ENCODE measurements at regions not wholly inside any gene's neighbourhood (a gene's known extent, or its start where the extent isn't known, plus 50 kb on each side); places are given as distances from the start of the nearest gene placed in this dataset.

DNA sequence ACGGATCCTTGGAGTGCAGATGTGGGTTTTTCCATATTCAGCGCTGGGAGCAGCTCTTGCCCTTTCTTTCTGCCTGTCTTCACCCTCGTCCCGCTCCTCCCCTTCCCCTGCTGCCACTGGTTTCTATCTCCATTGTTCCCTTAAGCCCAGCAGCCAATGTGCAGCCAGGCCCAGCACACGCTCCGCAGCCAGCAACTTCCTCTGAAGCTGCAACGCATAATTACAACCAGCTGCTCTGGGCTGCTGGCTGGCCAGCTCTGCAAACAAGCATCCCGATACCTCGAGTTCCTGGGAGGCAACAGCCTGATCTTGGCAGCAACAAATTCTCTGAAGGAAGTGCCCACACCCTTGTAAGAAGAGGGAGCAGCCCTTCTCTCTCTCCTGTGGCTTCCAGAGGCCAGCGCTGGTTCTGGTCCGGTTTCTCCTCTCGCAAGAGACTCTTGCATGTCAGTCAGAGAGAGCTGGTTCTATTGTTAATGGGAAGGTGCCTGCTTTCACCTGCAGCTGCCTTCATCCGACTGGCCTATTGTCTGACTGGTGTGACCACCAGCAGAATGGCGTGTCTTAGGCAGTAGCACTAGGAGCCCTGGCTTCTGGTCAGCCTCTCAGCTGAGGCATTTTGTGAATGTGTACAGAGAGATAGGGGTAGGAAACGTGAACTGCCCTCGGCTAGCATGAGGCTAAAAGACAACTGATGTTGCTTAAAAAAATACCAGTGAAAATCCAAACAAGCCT, 83.8 kb upstream of the MAML3 start:
- POLR2A ChIA-PET, result no interaction called here
- no peak for DNase-seq (ENCODE audit: low read depth, low spot score)
- no TSS peak for BruUV-seq (replicated peaks)

DNA sequence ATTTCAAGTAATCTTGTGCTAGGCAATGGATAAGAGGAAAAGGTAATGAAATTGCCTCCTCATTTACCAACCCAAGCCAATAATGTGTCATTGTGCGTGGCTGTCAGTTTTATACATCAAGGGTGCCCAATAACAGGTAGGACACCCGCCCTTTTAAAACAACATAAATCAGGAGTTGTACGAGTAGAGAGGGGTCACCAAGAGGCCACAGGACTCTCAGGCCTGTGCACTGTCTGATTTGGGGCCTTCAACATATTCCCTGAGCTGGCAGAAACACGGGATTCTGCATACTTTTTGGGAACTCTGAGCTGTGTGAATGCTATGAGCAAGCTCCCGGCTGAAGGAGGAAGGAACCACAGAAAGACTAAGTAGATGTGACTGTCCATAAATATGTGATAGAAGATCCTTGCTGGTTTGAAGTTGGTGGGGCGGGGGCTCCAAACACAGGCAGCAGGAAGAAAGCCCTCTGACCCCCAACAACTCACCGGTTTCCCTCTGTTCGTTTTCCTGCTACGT, 82.7 kb upstream of the MAML3 start:
- DNase-seq (ENCODE audit: low read depth, low spot score), result no peak
- H3K36me3 ChIP-seq (ENCODE audit: control insufficient read depth, insufficient read depth, low read length), result no peaks in the 10 kb centered on the region
- H3K4me1 ChIP-seq (ENCODE audit: control insufficient read depth, insufficient read depth, low read length), result no peaks in the 10 kb centered on the region; the same call in 1 of the 2 replicates
- TF ChIP-seq, protein P1, sequence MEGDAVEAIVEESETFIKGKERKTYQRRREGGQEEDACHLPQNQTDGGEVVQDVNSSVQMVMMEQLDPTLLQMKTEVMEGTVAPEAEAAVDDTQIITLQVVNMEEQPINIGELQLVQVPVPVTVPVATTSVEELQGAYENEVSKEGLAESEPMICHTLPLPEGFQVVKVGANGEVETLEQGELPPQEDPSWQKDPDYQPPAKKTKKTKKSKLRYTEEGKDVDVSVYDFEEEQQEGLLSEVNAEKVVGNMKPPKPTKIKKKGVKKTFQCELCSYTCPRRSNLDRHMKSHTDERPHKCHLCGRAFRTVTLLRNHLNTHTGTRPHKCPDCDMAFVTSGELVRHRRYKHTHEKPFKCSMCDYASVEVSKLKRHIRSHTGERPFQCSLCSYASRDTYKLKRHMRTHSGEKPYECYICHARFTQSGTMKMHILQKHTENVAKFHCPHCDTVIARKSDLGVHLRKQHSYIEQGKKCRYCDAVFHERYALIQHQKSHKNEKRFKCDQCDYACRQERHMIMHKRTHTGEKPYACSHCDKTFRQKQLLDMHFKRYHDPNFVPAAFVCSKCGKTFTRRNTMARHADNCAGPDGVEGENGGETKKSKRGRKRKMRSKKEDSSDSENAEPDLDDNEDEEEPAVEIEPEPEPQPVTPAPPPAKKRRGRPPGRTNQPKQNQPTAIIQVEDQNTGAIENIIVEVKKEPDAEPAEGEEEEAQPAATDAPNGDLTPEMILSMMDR (IDR thresholded peaks at IDR 0.05), result no peak
- no peak for TF ChIP-seq POLR2AphosphoS5 (IDR thresholded peaks at IDR 0.05; ENCODE audit: low read depth, low read length)
- intact Hi-C loops (cut with micrococcal nuclease; ENCODE audit: unreplicated experiment), result no loop called here
- H3K4me3 ChIP-seq (ENCODE audit: low read depth in 2 of 2, low read length in 2 of 2), result no peak overlapping the region
- in situ Hi-C loops (cut with HindIII; ENCODE audit: low pct_unique_long_range_greater_than_20kb, low sequenced_read_pairs), result no loop called here
- ChIA-PET CTCF (no interaction called here), POLR2A (no interaction called here)
- no peaks in the 10 kb centered on the region for H3K9me3 ChIP-seq (ENCODE audit: control insufficient read depth, insufficient read depth, low read depth, low read length)
- ATAC-seq, result no peak
- no peak overlapping the region for H3K27ac ChIP-seq (ENCODE audit: low read length)
- no TSS peak for BruUV-seq (replicated peaks)
- H3K27me3 ChIP-seq (ENCODE audit: control insufficient read depth, insufficient read depth, low read length), result no peaks in the 10 kb centered on the region

More for the DNA sequence above, 83.8 kb upstream of the MAML3 start:
- Histone ChIP-seq H3K4me1 (ENCODE audit: control insufficient read depth, insufficient read depth, low read length) (no peaks in the 10 kb centered on the region; the same call in 1 of the 2 replicates), H3K27ac (ENCODE audit: low read length) (no peak overlapping the region), H3K27me3 (ENCODE audit: control insufficient read depth, insufficient read depth, low read length) (no peaks in the 10 kb centered on the region), H3K4me3 (ENCODE audit: low read depth in 2 of 2, low read length in 2 of 2) (no peak overlapping the region), H3K36me3 (ENCODE audit: control insufficient read depth, insufficient read depth, low read length) (no peaks in the 10 kb centered on the region), H3K9me3 (ENCODE audit: control insufficient read depth, insufficient read depth, low read depth, low read length) (no peaks in the 10 kb centered on the region)
- TF ChIP-seq POLR2AphosphoS5 (IDR thresholded peaks at IDR 0.05; ENCODE audit: low read depth, low read length) (no peak), TCF7L2 (IDR thresholded peaks at IDR 0.05; ENCODE audit: low read depth, low read length) (no peak), SIN3A (IDR thresholded peaks at IDR 0.05; ENCODE audit: borderline replicate concordance, insufficient read depth, low read depth, low read length) (no peak)
- TF ChIP-seq, protein P2, sequence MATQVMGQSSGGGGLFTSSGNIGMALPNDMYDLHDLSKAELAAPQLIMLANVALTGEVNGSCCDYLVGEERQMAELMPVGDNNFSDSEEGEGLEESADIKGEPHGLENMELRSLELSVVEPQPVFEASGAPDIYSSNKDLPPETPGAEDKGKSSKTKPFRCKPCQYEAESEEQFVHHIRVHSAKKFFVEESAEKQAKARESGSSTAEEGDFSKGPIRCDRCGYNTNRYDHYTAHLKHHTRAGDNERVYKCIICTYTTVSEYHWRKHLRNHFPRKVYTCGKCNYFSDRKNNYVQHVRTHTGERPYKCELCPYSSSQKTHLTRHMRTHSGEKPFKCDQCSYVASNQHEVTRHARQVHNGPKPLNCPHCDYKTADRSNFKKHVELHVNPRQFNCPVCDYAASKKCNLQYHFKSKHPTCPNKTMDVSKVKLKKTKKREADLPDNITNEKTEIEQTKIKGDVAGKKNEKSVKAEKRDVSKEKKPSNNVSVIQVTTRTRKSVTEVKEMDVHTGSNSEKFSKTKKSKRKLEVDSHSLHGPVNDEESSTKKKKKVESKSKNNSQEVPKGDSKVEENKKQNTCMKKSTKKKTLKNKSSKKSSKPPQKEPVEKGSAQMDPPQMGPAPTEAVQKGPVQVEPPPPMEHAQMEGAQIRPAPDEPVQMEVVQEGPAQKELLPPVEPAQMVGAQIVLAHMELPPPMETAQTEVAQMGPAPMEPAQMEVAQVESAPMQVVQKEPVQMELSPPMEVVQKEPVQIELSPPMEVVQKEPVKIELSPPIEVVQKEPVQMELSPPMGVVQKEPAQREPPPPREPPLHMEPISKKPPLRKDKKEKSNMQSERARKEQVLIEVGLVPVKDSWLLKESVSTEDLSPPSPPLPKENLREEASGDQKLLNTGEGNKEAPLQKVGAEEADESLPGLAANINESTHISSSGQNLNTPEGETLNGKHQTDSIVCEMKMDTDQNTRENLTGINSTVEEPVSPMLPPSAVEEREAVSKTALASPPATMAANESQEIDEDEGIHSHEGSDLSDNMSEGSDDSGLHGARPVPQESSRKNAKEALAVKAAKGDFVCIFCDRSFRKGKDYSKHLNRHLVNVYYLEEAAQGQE (IDR thresholded peaks at IDR 0.05; ENCODE audit: insufficient read depth in 1 of 2, low read depth in 2 of 2, low read length in 1 of 2), result no peak
- TF ChIP-seq, protein P1 (IDR thresholded peaks at IDR 0.05), result no peak
- CTCF ChIA-PET, result no interaction called here
- in situ Hi-C loops (cut with HindIII; ENCODE audit: low pct_unique_long_range_greater_than_20kb, low sequenced_read_pairs), result no loop called here
- intact Hi-C loops (cut with micrococcal nuclease; ENCODE audit: unreplicated experiment), result no loop called here
- no peak for ATAC-seq
